Left cardiac atrium (tissue), 4 donors: ENCODE measurements at regions not wholly inside any gene's neighbourhood (a gene's known extent, or its start where the extent isn't known, plus 50 kb on each side); places are given as distances from the start of the nearest gene placed in this dataset.

ENCODE experiments used
- ATAC-seq, 2 donors: fragments of 200-7000 bp; cut with Tn5 transposase; one replicate each; pipeline ENCODE4 v1.9.1; 2020; ENCODE audit warnings: mild to moderate bottlenecking in 2 of 2, moderate library complexity in 2 of 2
- DNase-seq: peaks from one replicate; pipeline ENCODE4 v3.0.0-alpha.2; 2020
- intact Hi-C, 2 donors: fragments of 100-400 bp; cut with DNase I; formaldehyde crosslinking; loops; one replicate each; pipeline versions ENCODE4 v1.14.1 to v1.15.1; 2022 to 2023
- donor health status: DM: no; HTN: yes; CAD: no.
- donor health status: DM: no; HTN: yes; CAD: no; lungs with severe emphysema.
- donor health status: DM: yes; HTN: yes; CAD: no.
- donor health status: Dilated cardiomyopathy.

GRCh38 chr6:63371104-63371715 lies 51.4 kb upstream of the LGSN start:
- DNase-seq (no peak), ATAC-seq (no peak)
- intact Hi-C loops, result no loop called here

GRCh38 chr6:63372951-63373533 lies 53.3 kb upstream of the LGSN start:
- DNase-seq (no peak), ATAC-seq (no peak)
- intact Hi-C loops, result no loop called here

GRCh38 chr6:63389191-63389844 lies 69.5 kb upstream of the LGSN start:
- DNase-seq (no peak), ATAC-seq (no peak)
- intact Hi-C loops, result no loop called here

- ATAC-seq, result no peak
- no peak for DNase-seq
- intact Hi-C loops, result no loop called here
These were observed 71.6 kb upstream of the LGSN start for GRCh38 chr6:63391203-63391970.

- ATAC-seq (no peak), DNase-seq (no peak)
- intact Hi-C loops, result no loop called here
These were observed 72.4 kb upstream of the LGSN start for GRCh38 chr6:63392092-63392724.

GRCh38 chr6:63394656-63395308 lies 75.0 kb upstream of the LGSN start:
- intact Hi-C loops, result no loop called here
- ATAC-seq, result no peak
- DNase-seq, result no peak

GRCh38 chr6:63395381-63395780 lies 75.6 kb upstream of the LGSN start:
- intact Hi-C loops, result no loop called here
- no peak for DNase-seq
- ATAC-seq, result no peak

- intact Hi-C loops, result no loop called here
- ATAC-seq, result no peak
These were observed 83.9 kb upstream of the LGSN start for GRCh38 chr6:63403725-63404124.

GRCh38 chr6:63410435-63411426 lies 90.9 kb upstream of the LGSN start:
- DNase-seq, result no peak
- intact Hi-C loops, result no loop called here
- no peak for ATAC-seq

More at GRCh38 chr6:63403725-63404124, 83.9 kb upstream of the LGSN start:
- no peak for DNase-seq

- intact Hi-C loops, result no loop called here
- no peak for DNase-seq
- no peak for ATAC-seq
These were observed 95.5 kb upstream of the LGSN start for GRCh38 chr6:63415286-63415685.

GRCh38 chr6:63418741-63419140 lies 99.0 kb upstream of the LGSN start:
- ATAC-seq (no peak), DNase-seq (no peak)
- intact Hi-C loops, result no loop called here

GRCh38 chr6:63424636-63425035 lies 104.9 kb upstream of the LGSN start:
- intact Hi-C loops, result no loop called here
- DNase-seq (no peak), ATAC-seq (no peak)

- ATAC-seq, result no peak
- no peak for DNase-seq
- intact Hi-C loops, result no loop called here
These were observed 105.7 kb upstream of the LGSN start for GRCh38 chr6:63425493-63425892.

GRCh38 chr6:63426844-63427243 lies 107.1 kb upstream of the LGSN start:
- no peak for DNase-seq
- intact Hi-C loops, result no loop called here
- ATAC-seq, result no peak

GRCh38 chr6:63427951-63428350 lies 108.2 kb upstream of the LGSN start:
- DNase-seq, result no peak
- intact Hi-C loops, result no loop called here

GRCh38 chr6:63430985-63431519 lies 111.3 kb upstream of the LGSN start:
- DNase-seq (no peak), ATAC-seq (no peak)
- intact Hi-C loops, result no loop called here

More at GRCh38 chr6:63427951-63428350, 108.2 kb upstream of the LGSN start:
- ATAC-seq, result no peak

GRCh38 chr6:63434943-63435342 lies 115.2 kb upstream of the LGSN start:
- no peak for ATAC-seq
- DNase-seq, result no peak
- intact Hi-C loops, result no loop called here

GRCh38 chr6:63436356-63436755 lies 116.6 kb upstream of the LGSN start:
- intact Hi-C loops, result no loop called here
- no peak for DNase-seq
- ATAC-seq, result no peak
